OCI-LY1 (cell line): ENCODE measurements at regions not wholly inside any gene's neighbourhood (a gene's known extent, or its start where the extent isn't known, plus 50 kb on each side); places are given as distances from the start of the nearest gene placed in this dataset.

Source experiments
- H2AFZ ChIP-seq: fragments of 200-600 bp; sonication (generic), shearing (Covaris generic); 2 replicates; pipeline ENCODE4 v1.6.0; 2014; ENCODE audit warnings: antibody characterized with exemption, mild to moderate bottlenecking, low read length
- H3F3A ChIP-seq: fragments of 200-600 bp; sonication (generic), shearing (Covaris generic); 2 replicates; pipeline ENCODE4 v1.6.0; 2014; ENCODE audit warnings: mild to moderate bottlenecking, antibody characterized with exemption, low read length, moderate library complexity; ENCODE audit not compliant: insufficient read depth
- H3K27ac ChIP-seq: fragments of 200-600 bp; sonication (generic); 2 replicates; pipeline ENCODE4 v1.5.1; 2014; ENCODE audit warnings: low read length, mixed run types, mild to moderate bottlenecking, low read depth; ENCODE audit not compliant: poor library complexity, severe bottlenecking
- H3K27me3 ChIP-seq: fragments of 200-600 bp; sonication (generic); 2 replicates; pipeline ENCODE4 v1.6.0; 2014; ENCODE audit warnings: antibody characterized with exemption, mild to moderate bottlenecking, low read length, moderate library complexity; ENCODE audit not compliant: insufficient read depth
- H3K36me3 ChIP-seq: fragments of 200-600 bp; sonication (generic); 2 replicates; pipeline ENCODE4 v1.6.1; 2014; ENCODE audit warnings: mild to moderate bottlenecking, antibody characterized with exemption, low read length, moderate library complexity, mixed read lengths; ENCODE audit not compliant: insufficient read depth
- H3K4me1 ChIP-seq: fragments of 200-600 bp; sonication (generic); 2 replicates; pipeline ENCODE4 v1.5.1; 2014; ENCODE audit warnings: mild to moderate bottlenecking, low read length, moderate library complexity; ENCODE audit not compliant: insufficient read depth, severe bottlenecking
- H3K4me2 ChIP-seq: fragments of 200-600 bp; sonication (generic), shearing (Covaris generic); 2 replicates; pipeline ENCODE4 v1.6.1; 2014; ENCODE audit warnings: low read length
- H3K4me3 ChIP-seq: fragments of 200-600 bp; sonication (generic); 2 replicates; pipeline ENCODE4 v1.5.1; 2014; ENCODE audit warnings: low read length, low read depth, mild to moderate bottlenecking, mixed read lengths; ENCODE audit not compliant: poor library complexity, severe bottlenecking
- H3K79me2 ChIP-seq: fragments of 200-600 bp; shearing (Covaris generic); 2 replicates; pipeline ENCODE4 v1.6.1; 2016; ENCODE audit warnings: mixed run types, low read length, mixed read lengths; ENCODE audit not compliant: insufficient read depth
- H3K9ac ChIP-seq: fragments of 200-600 bp; sonication (generic), shearing (Covaris generic); 2 replicates; pipeline ENCODE4 v1.6.1; 2014; ENCODE audit warnings: mild to moderate bottlenecking, low read length, mixed read lengths
- H3K9me2 ChIP-seq: fragments of 200-600 bp; sonication (generic), shearing (Covaris generic); 2 replicates; pipeline ENCODE4 v1.6.1; 2014; ENCODE audit warnings: low read depth, mild to moderate bottlenecking, low read length, mixed read lengths
- H3K9me3 ChIP-seq: fragments of 200-600 bp; shearing (Covaris generic); 2 replicates; pipeline ENCODE4 v1.6.1; 2014; ENCODE audit warnings: low read length, mixed read lengths
- H4K20me1 ChIP-seq: fragments of 200-600 bp; sonication (generic), shearing (Covaris generic); 2 replicates; pipeline ENCODE4 v1.6.0; 2016; ENCODE audit warnings: mild to moderate bottlenecking, low read length; ENCODE audit not compliant: insufficient read depth
- CTCF ChIP-seq: fragments of 200-600 bp; sonication (generic), shearing (Covaris generic); IDR thresholded peaks from 2 replicates; pipeline ENCODE4 v1.5.1; 2017; ENCODE audit warnings: mild to moderate bottlenecking, antibody characterized with exemption, low read length, moderate library complexity, mixed read lengths
- EZH2 ChIP-seq: fragments of 200-600 bp; sonication (generic), shearing (Covaris generic); IDR thresholded peaks from 2 replicates; pipeline ENCODE4 v1.8.0; 2017; ENCODE audit warnings: borderline replicate concordance, mixed run types, mild to moderate bottlenecking, antibody characterized with exemption, low read length, moderate library complexity, mixed read lengths

- no peaks in the 10 kb centered on the region for H3K9me2 ChIP-seq
- no peak for TF ChIP-seq CTCF
- TF ChIP-seq EZH2, result no peak
- H3K36me3 ChIP-seq, result no peaks in the 10 kb centered on the region
- no peaks in the 10 kb centered on the region for H3K27me3 ChIP-seq
- H3K4me3 ChIP-seq, result no peak overlapping the region
- H3K9me3 ChIP-seq, result peaks cover 3% of the 10 kb centered on the region; the same call in 1 of the 2 replicates
- H3F3A ChIP-seq, result no peaks in the 10 kb centered on the region
- no peak overlapping the region for H3K27ac ChIP-seq
- no peaks in the 10 kb centered on the region for H3K79me2 ChIP-seq
- H3K9ac ChIP-seq, result no peak overlapping the region
- H3K4me1 ChIP-seq, result peaks cover 28% of the 10 kb centered on the region
- H2AFZ ChIP-seq, result no peak overlapping the region
- no peak overlapping the region for H3K4me2 ChIP-seq
- no peaks in the 10 kb centered on the region for H4K20me1 ChIP-seq
Observed at GRCh38 chr2:39524061-39524460, 87.0 kb upstream of the MAP4K3 start.

GRCh38 chr2:39524756-39525635 lies 87.9 kb upstream of the MAP4K3 start:
- no peak overlapping the region for H3K4me2 ChIP-seq
- peak overlapping the region; percentile 4 for H3K27ac ChIP-seq
- H3K4me1 ChIP-seq, result peaks cover 28% of the 10 kb centered on the region

GRCh38 chr2:39525636-39526412 lies 88.7 kb upstream of the MAP4K3 start:
- no peaks in the 10 kb centered on the region for H3K27me3 ChIP-seq
- no peaks in the 10 kb centered on the region for H3K79me2 ChIP-seq

More at GRCh38 chr2:39524756-39525635, 87.9 kb upstream of the MAP4K3 start:
- peaks cover 3% of the 10 kb centered on the region; the same call in 1 of the 2 replicates for H3K9me3 ChIP-seq
- H3K9ac ChIP-seq, result no peak overlapping the region
- H4K20me1 ChIP-seq, result no peaks in the 10 kb centered on the region
- H3K36me3 ChIP-seq, result no peaks in the 10 kb centered on the region
- no peaks in the 10 kb centered on the region for H3K9me2 ChIP-seq
- no peaks in the 10 kb centered on the region for H3F3A ChIP-seq
- no peak overlapping the region for H2AFZ ChIP-seq
- no peak for TF ChIP-seq CTCF
- no peak for TF ChIP-seq EZH2
- no peaks in the 10 kb centered on the region for H3K79me2 ChIP-seq
- H3K27me3 ChIP-seq, result no peaks in the 10 kb centered on the region
- H3K4me3 ChIP-seq, result no peak overlapping the region

More at GRCh38 chr2:39525636-39526412, 88.7 kb upstream of the MAP4K3 start:
- no peak for TF ChIP-seq CTCF
- no peak for TF ChIP-seq EZH2
- Histone ChIP-seq H3K4me2 (no peak overlapping the region), H4K20me1 (no peaks in the 10 kb centered on the region), H3K9ac (no peak overlapping the region), H3K9me2 (no peaks in the 10 kb centered on the region), H3K36me3 (no peaks in the 10 kb centered on the region), H3K27ac (peak overlapping the region; percentile 4), H3F3A (no peaks in the 10 kb centered on the region), H3K9me3 (peaks cover 3% of the 10 kb centered on the region; the same call in 1 of the 2 replicates), H2AFZ (no peak overlapping the region), H3K4me3 (no peak overlapping the region), H3K4me1 (peaks cover 34% of the 10 kb centered on the region)
